Midbrain (tissue), 1 donor: ENCODE measurements at regions not wholly inside any gene's neighbourhood (a gene's known extent, or its start where the extent isn't known, plus 50 kb on each side); places are given as distances from the start of the nearest gene placed in this dataset.
"Not testable (repeated sequence)": the region's sequence is repeated elsewhere in the genome, so short reads cannot be mapped to it uniquely, and the experiment has no call there.

ENCODE experiments used
- DNase-seq: peaks from one replicate; lab custom pipeline; 2025; lab: John Stamatoyannopoulos, UW

- DNase-seq, result no peak
Measured at GRCh38 chr10:123378302-123378701, 224.1 kb downstream of the BUB3 start.

- DNase-seq, result no peak
Measured at GRCh38 chr10:123379156-123379555, 225.0 kb downstream of the BUB3 start.

- peak; percentile 65 for DNase-seq
Measured at GRCh38 chr10:123380491-123381085, 226.4 kb downstream of the BUB3 start.

GRCh38 chr10:123381224-123381623 is 227.0 kb downstream of the BUB3 start:
- DNase-seq, result no peak

- no peak for DNase-seq
Measured at GRCh38 chr10:123382491-123382890, 228.3 kb downstream of the BUB3 start.

GRCh38 chr10:123385508-123386080 is 231.4 kb downstream of the BUB3 start:
- DNase-seq, result no peak

GRCh38 chr10:123389520-123389919 is 235.3 kb downstream of the BUB3 start:
- DNase-seq, result no peak

GRCh38 chr10:123390332-123390731 is 236.1 kb downstream of the BUB3 start:
- DNase-seq, result no peak

GRCh38 chr10:123390874-123391273 is 236.7 kb downstream of the BUB3 start:
- no peak for DNase-seq

- DNase-seq, result no peak
Measured at GRCh38 chr10:123391275-123392028, 237.2 kb downstream of the BUB3 start.

GRCh38 chr10:123392182-123392963 is 238.2 kb downstream of the BUB3 start:
- DNase-seq, result no peak

GRCh38 chr10:123393170-123393569 is 239.0 kb downstream of the BUB3 start:
- no peak for DNase-seq

- DNase-seq, result no peak
Measured at GRCh38 chr10:123394382-123394781, 240.2 kb downstream of the BUB3 start.

- not testable (repeated sequence) for DNase-seq
Measured at GRCh38 chr10:123395234-123395633, 241.0 kb downstream of the BUB3 start.

GRCh38 chr10:123395906-123396305 is 241.7 kb downstream of the BUB3 start:
- DNase-seq, result no peak

- DNase-seq, result no peak
Measured at GRCh38 chr10:123398180-123398591, 244.0 kb downstream of the BUB3 start.

GRCh38 chr10:123398756-123399155 is 244.6 kb downstream of the BUB3 start:
- DNase-seq, result no peak

GRCh38 chr10:123399276-123399839 is 245.2 kb downstream of the BUB3 start:
- no peak for DNase-seq

- DNase-seq, result no peak
Measured at GRCh38 chr10:123402021-123402420, 247.8 kb downstream of the BUB3 start.

GRCh38 chr10:123402656-123403055 is 248.5 kb downstream of the BUB3 start:
- DNase-seq, result no peak

GRCh38 chr10:123404357-123404756 is 250.2 kb downstream of the BUB3 start:
- DNase-seq, result no peak

GRCh38 chr10:123408660-123409059 is 254.5 kb downstream of the BUB3 start:
- DNase-seq, result no peak
